GM12878 (cell line): ENCODE measurements at regions not wholly inside any gene's neighbourhood (a gene's known extent, or its start where the extent isn't known, plus 50 kb on each side); places are given as distances from the start of the nearest gene placed in this dataset.
"Not testable (repeated sequence)": the region's sequence is repeated elsewhere in the genome, so short reads cannot be mapped to it uniquely, and the experiment has no call there.

Experiments
- ATAC-seq: fragments of 200-7000 bp; cut with Tn5 transposase; 3 replicates; pipeline ENCODE4 v1.9.1; 2020; ENCODE audit warnings: mild to moderate bottlenecking, moderate library complexity
- BruUV-seq: library from RNA; stranded (reverse); fragments of 400-500 nt; replicated peaks from 2 replicates; lab custom pipeline; 2021; lab: Mats Ljungman, UMichigan
- CTCF ChIA-PET: fragments of 300-600 bp; sonication (Branson Sonifier 250); formaldehyde crosslinking; extraction: SDS; loops from one replicate; lab custom pipeline; 2021; ENCODE audit warnings: inconsistent platforms; lab: Yijun Ruan, JAX
- POLR2A ChIA-PET: fragments of 350-600 bp; formaldehyde crosslinking; extraction: SDS; loops from one replicate; lab custom pipeline; 2021; ENCODE audit warnings: inconsistent platforms; lab: Charles Lee
- RAD21 ChIA-PET: fragments of 300-600 bp; sonication (Branson Sonifier 250); formaldehyde crosslinking; loops from one replicate; lab custom pipeline; 2023; ENCODE audit warnings: antibody characterized with exemption; ENCODE audit not compliant: unreplicated experiment; lab: Charles Lee
- SMC1A ChIA-PET: fragments of 300-600 bp; sonication (Branson Sonifier 250); formaldehyde crosslinking; loops from one replicate; lab custom pipeline; 2023; ENCODE audit not compliant: unreplicated experiment, uncharacterized antibody; lab: Charles Lee
- DNase-seq: peaks from one replicate; pipeline ENCODE4 v3.0.0-alpha.2; 2011; ENCODE audit warnings: low read depth, low spot score
- FAIRE-seq: peaks from 3 replicates; lab custom pipeline; 2011; peaks lifted over from hg19 to GRCh38; lab: Jason Lieb, UNC
- H2AFZ ChIP-seq: 2 replicates; pipeline ENCODE4 v1.6.0; 2011; ENCODE audit warnings: low read depth, low read length, control low read depth; ENCODE audit not compliant: control insufficient read depth
- H3K27ac ChIP-seq: 2 replicates; pipeline ENCODE4 v1.5.1; 2011; ENCODE audit warnings: control low read depth; ENCODE audit not compliant: control insufficient read depth, insufficient read depth
- H3K27me3 ChIP-seq, 2 experiments: replicated peaks in 1 of 2; 2 replicates each; pipeline versions ENCODE4 v1.6.0 to v1.6.1; 2011; ENCODE audit warnings: low read length in 1 of 2; ENCODE audit not compliant: control insufficient read depth in 2 of 2, insufficient read depth in 2 of 2
- H3K36me3 ChIP-seq, 2 experiments: 2 replicates each; pipeline ENCODE4 v1.5.1; 2011; ENCODE audit warnings: low read length in 1 of 2; ENCODE audit not compliant: control insufficient read depth in 2 of 2, insufficient read depth in 2 of 2
- H3K4me1 ChIP-seq: 2 replicates; pipeline ENCODE4 v1.6.1; 2011; ENCODE audit warnings: mild to moderate bottlenecking, low read length, moderate library complexity, mixed read lengths; ENCODE audit not compliant: control insufficient read depth, insufficient read depth
- H3K4me2 ChIP-seq: 2 replicates; pipeline ENCODE4 v1.6.0; 2011; ENCODE audit warnings: control low read depth; ENCODE audit not compliant: control insufficient read depth, insufficient read depth
- H3K4me3 ChIP-seq: fragments of 200-600 bp; sonication (generic); 2 replicates; pipeline ENCODE4 v1.5.1; 2016
- H3K79me2 ChIP-seq: 2 replicates; pipeline ENCODE4 v1.6.0; 2011; ENCODE audit warnings: low read length; ENCODE audit not compliant: control insufficient read depth, insufficient read depth
- H3K9ac ChIP-seq: 2 replicates; pipeline ENCODE4 v1.8.0; 2011; ENCODE audit warnings: low read length, control low read depth, mixed read lengths; ENCODE audit not compliant: control insufficient read depth, insufficient read depth
- H3K9me3 ChIP-seq: replicated peaks from 3 replicates; pipeline ENCODE4 v1.5.1; 2011; ENCODE audit warnings: mild to moderate bottlenecking, low read length; ENCODE audit not compliant: control insufficient read depth, insufficient read depth
- H4K20me1 ChIP-seq: 2 replicates; pipeline ENCODE4 v1.6.0; 2011; ENCODE audit not compliant: control insufficient read depth, insufficient read depth
- BCL11A ChIP-seq: IDR thresholded peaks from 2 replicates; pipeline ENCODE4 v1.6.1; 2011; ENCODE audit warnings: low read depth, low read length
- CTCF ChIP-seq, 3 experiments: IDR thresholded peaks in 2 of 3; conservative IDR thresholded peaks in 1 of 3; 2 replicates each; pipeline ENCODE4 v1.5.1; 2011; ENCODE audit warnings: low read depth in 3 of 3, low read length in 3 of 3, mild to moderate bottlenecking in 3 of 3, control low read depth in 2 of 3, moderate library complexity in 2 of 3, inconsistent platforms in 1 of 3, mixed read lengths in 1 of 3; ENCODE audit not compliant: control insufficient read depth in 2 of 3, insufficient read depth in 1 of 3; ENCODE audit errors: extremely low read depth in 1 of 3
- NR2C2 ChIP-seq: IDR thresholded peaks from 2 replicates; pipeline ENCODE4 v1.6.1; 2011; ENCODE audit warnings: borderline replicate concordance, low read depth; ENCODE audit not compliant: control insufficient read depth, insufficient read length
- RAD21 ChIP-seq: IDR thresholded peaks from 2 replicates; pipeline ENCODE4 v1.6.1; 2011; ENCODE audit warnings: mild to moderate bottlenecking, low read depth, low read length, moderate library complexity; ENCODE audit not compliant: insufficient read depth
- SMC3 ChIP-seq: IDR thresholded peaks from 2 replicates; pipeline ENCODE4 v1.6.1; 2011; ENCODE audit warnings: low read length, improper control_type of control experiment, borderline replicate concordance
- STAT1 ChIP-seq: fragments of 450-650 bp; conservative IDR thresholded peaks from 2 replicates; pipeline ENCODE4 v1.6.1; 2014; ENCODE audit warnings: antibody characterized with exemption, mild to moderate bottlenecking
- TCF12 ChIP-seq: IDR thresholded peaks from 2 replicates; pipeline ENCODE4 v1.6.1; 2011; ENCODE audit warnings: low read depth, mild to moderate bottlenecking, low read length
- YBX1 ChIP-seq: fragments of 450-650 bp; IDR thresholded peaks from 2 replicates; pipeline ENCODE4 v1.6.1; 2016; ENCODE audit warnings: antibody characterized with exemption
- WGBS: methylation state at CpG from one replicate; pipeline ENCODE4 v1.1.6; 2016; ENCODE audit warnings: low lambda C conversion rate; ENCODE audit not compliant: insufficient replicate concordance, insufficient coverage; ENCODE audit errors: missing lambda C conversion rate; 5-methylcytosine and 5-hydroxymethylcytosine counted together
- in situ Hi-C: fragments of 300-500 bp; cut with MboI; formaldehyde crosslinking; loops from 9 replicates; pipeline ENCODE4 v1.14.3; 2018; ENCODE audit warnings: mixed read lengths
- intact Hi-C: fragments of 100-400 bp; cut with micrococcal nuclease; formaldehyde crosslinking; loops from one replicate; pipeline ENCODE4 v1.14.2; 2022; ENCODE audit not compliant: unreplicated experiment
- TF ChIP-seq, protein P1 (sequence below): fragments of 150-350 bp; IDR thresholded peaks from 2 replicates; pipeline ENCODE4 v1.6.1; 2014; ENCODE audit warnings: mild to moderate bottlenecking, low read depth, low read length

DNA sequence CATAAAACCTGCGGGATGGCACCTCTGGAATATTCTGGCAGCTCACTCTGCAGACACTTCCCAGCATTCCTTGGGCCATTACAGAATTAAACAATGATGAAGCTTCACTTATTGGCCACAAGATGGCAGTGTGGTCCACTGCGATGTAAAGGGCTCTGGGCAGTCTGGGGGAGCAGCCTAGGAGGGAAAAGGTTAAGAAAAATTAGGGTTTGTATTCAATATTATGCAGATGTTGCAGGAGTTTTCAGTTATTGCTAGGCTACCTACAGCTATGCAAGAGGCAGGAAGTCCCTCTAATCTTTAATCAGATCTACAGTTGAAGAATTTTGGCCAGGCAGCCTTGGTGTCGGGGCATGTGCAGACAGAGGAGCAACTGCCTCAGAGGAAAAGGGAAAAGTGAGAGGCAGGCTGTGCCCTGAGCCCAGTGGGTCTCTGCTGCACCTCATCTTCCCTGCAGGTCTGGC, 233.2 kb upstream of the PRSS1 start:
- ChIA-PET SMC1A (interaction anchor here (0.9 to 1.3 kb wide), 4 partner anchors 10 to 68 kb away, joined by 3 to 5 read pairs (median 4); no protein-coding TSS in a partner anchor), CTCF (interaction anchor here (0.6 to 9.1 kb wide), 26 partner anchors 9 to 734 kb away, joined by 3 to 59 read pairs (median 4); no protein-coding TSS in a partner anchor), POLR2A (interaction anchor here (0.6 kb wide), 1 partner anchor 1597 kb away, joined by 3 read pairs; no protein-coding TSS in a partner anchor), RAD21 (interaction anchor here (0.7 kb wide), 1 partner anchor 57 kb away, joined by 3 read pairs; no protein-coding TSS in a partner anchor)
- Histone ChIP-seq H3K36me3 (no peaks in the 10 kb centered on the region), H3K9ac (no peak overlapping the region), H3K4me1 (no peaks in the 10 kb centered on the region), H4K20me1 (no peaks in the 10 kb centered on the region), H3K4me2 (no peak overlapping the region), H2AFZ (no peak overlapping the region), H3K27ac (no peak overlapping the region), H3K9me3 (no peaks in the 10 kb centered on the region), H3K4me3 (no peak overlapping the region), H3K79me2 (no peaks in the 10 kb centered on the region), H3K27me3 (no peaks in the 10 kb centered on the region)
- DNase-seq (peak; percentile 17), ATAC-seq (peak; percentile 96), FAIRE-seq (peak; percentile 89)
- in situ Hi-C loops (no loop called here), intact Hi-C loops (no loop called here)
- 33% methylated on average over 3 of the region's 3 CpGs for WGBS
- no peak for TF ChIP-seq TCF12
- TF ChIP-seq CTCF (IDR thresholded peaks at IDR 0.05 in 2 of 3, conservative IDR thresholded peaks at IDR 0.05 in 1 of 3; ENCODE audit: control insufficient read depth in 2 of 3, extremely low read depth in 1 of 3, insufficient read depth in 1 of 3, low read depth in 3 of 3, low read length in 3 of 3) = peak; percentile 73 to 80 (median 76)
- peak; percentile 35; the same call in 1 of the 2 replicates for TF ChIP-seq SMC3
- no peak for TF ChIP-seq STAT1
- peak; percentile 60 for TF ChIP-seq RAD21
- TF ChIP-seq, protein P1, sequence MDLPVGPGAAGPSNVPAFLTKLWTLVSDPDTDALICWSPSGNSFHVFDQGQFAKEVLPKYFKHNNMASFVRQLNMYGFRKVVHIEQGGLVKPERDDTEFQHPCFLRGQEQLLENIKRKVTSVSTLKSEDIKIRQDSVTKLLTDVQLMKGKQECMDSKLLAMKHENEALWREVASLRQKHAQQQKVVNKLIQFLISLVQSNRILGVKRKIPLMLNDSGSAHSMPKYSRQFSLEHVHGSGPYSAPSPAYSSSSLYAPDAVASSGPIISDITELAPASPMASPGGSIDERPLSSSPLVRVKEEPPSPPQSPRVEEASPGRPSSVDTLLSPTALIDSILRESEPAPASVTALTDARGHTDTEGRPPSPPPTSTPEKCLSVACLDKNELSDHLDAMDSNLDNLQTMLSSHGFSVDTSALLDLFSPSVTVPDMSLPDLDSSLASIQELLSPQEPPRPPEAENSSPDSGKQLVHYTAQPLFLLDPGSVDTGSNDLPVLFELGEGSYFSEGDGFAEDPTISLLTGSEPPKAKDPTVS = 0 out of 2 replicates have a peak, but pooled peaks have one; percentile 27
- TF ChIP-seq YBX1 = no peak
- TF ChIP-seq BCL11A = no peak
- TF ChIP-seq NR2C2 = no peak
- BruUV-seq = no TSS peak

DNA sequence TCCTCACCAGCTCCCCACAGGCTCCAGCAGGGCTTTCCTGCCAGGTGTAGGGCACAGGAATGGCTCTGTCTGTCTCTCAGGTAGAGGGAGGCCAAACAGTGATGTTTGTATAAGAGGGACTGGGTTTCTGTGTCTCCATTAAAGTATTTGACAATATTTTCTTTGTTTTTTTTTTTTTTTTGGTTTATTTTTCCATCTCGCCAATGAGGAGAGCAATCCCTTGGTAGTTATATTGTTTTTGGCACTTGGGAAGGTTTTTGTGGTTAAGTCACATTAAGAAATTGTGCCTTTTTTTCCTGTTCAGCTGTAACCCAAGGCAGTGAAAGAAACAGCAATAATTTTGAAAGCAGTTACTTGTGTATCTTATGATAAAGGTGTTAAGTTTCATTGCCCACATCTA, 234.6 kb upstream of the PRSS1 start:
- DNase-seq, H2AFZ ChIP-seq, SMC1A ChIA-PET, FAIRE-seq, BruUV-seq, in situ Hi-C loops, RAD21 ChIA-PET, H3K27me3 ChIP-seq, ATAC-seq, POLR2A ChIA-PET, H3K9ac ChIP-seq, H3K27ac ChIP-seq, H3K36me3 ChIP-seq, H3K4me2 ChIP-seq, H3K9me3 ChIP-seq, intact Hi-C loops, H3K4me1 ChIP-seq, H3K4me3 ChIP-seq, H4K20me1 ChIP-seq, H3K79me2 ChIP-seq: not testable (repeated sequence)
- CTCF ChIA-PET = interaction anchor here (9.1 kb wide), 1 partner anchor 19 kb away, joined by 59 read pairs; no protein-coding TSS in a partner anchor
- WGBS = 0% methylated on average over 1 of the region's 1 CpG
